ENCODE measurements at regions not wholly inside any gene's neighbourhood (a gene's known extent, or its start where the extent isn't known, plus 50 kb on each side); places are given as distances from the start of the nearest gene placed in this dataset.
"Not testable (repeated sequence)": the region's sequence is repeated elsewhere in the genome, so short reads cannot be mapped to it uniquely, and the experiment has no call there.

GRCh38 chr3:8020047-8020841 lies 481.4 kb upstream of the LMCD1 start:
- DNase-seq, result no peak

GRCh38 chr3:8027954-8028353 lies 473.7 kb upstream of the LMCD1 start:
- no peak for DNase-seq

DNA sequence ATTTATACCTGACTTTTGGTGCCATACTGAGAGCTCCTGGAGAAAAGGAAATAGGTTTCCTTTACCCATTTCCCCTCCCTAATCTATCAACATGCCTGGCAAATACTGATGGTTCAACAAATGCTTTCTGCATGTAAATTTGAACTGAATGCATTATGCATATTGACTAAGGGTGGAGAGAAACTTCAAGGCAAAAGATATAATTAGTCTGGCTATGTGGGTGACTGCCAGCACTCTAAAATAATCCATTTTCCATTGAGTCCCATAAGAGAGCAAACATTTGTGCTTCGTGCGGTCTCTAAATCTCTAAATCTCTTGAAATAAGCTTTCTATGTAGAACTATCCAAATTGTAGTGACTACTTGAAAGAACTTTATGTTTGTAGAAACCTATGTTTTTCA lies 451.3 kb upstream of the LMCD1 start:
- DNase-seq, result no peak

- DNase-seq, result no peak
These were observed 449.0 kb upstream of the LMCD1 start for GRCh38 chr3:8052659-8053058.

DNA sequence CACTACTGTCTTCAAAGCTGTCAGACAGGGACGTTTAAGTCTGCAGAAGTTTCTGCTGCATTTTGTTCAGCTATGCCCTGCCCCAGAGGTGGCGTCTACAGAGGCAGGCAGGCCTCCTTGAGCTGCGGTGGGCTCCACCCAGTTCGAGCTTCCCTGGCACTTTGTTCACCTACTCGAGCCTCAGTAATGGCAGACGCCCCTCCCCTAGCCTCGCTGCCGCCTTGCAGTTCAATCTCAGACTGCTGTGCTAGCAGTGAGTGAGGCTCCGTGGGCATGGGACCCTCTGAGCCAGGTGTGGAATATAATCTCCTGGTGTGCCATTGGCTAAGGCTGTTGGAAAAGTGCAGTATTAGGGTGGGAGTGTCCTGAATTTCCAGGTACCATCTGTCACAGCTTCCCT lies 433.5 kb upstream of the LMCD1 start:
- DNase-seq, result not testable (repeated sequence)

DNA sequence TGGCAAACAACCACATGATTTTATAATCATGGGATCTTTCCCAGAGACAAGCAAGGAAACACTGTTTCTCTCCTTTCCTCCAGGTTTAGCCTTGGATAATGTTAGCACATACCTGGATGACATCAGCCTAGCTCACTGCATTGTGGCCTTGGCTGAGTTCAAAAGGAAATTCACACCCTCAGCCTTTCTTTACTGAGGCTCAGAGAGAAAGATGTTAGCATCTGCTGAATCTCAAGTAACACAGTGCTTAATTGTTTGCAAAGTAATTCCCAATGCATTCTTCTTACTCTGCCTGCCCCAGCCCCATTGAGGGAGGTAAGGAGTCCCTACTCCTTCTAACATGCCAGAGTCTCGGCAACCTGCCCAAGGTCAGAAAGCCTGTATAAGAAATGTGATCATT lies 432.2 kb upstream of the LMCD1 start:
- no peak for DNase-seq

GRCh38 chr3:8070011-8070410 lies 431.6 kb upstream of the LMCD1 start:
- no peak for DNase-seq

GRCh38 chr3:8074740-8075139 lies 426.9 kb upstream of the LMCD1 start:
- DNase-seq, result not testable (repeated sequence)

DNA sequence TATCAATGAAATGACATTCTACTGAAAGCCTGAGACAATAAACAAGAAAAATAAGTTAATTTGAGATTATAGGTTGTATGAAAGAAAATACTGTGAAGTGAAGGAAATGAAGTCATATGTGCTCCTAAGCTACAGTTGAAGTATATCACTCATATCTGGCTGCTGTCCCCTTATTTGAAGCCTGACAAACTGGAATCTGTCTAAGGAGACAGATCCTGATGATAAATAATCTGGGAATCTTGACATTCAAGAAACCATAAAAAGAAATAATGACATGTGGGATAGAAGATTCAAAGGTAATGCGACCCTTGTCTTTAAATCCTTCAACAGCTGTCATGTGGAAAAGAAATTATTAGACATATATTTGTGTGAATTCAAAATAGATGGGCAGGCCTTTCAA lies 424.5 kb upstream of the LMCD1 start:
- DNase-seq, result no peak

GRCh38 chr3:8080464-8080863 lies 421.2 kb upstream of the LMCD1 start:
- no peak for DNase-seq

- no peak for DNase-seq
These were observed 416.1 kb upstream of the LMCD1 start for GRCh38 chr3:8085498-8085897.

- no peak for DNase-seq
These were observed 413.7 kb upstream of the LMCD1 start for GRCh38 chr3:8087951-8088350.

DNA sequence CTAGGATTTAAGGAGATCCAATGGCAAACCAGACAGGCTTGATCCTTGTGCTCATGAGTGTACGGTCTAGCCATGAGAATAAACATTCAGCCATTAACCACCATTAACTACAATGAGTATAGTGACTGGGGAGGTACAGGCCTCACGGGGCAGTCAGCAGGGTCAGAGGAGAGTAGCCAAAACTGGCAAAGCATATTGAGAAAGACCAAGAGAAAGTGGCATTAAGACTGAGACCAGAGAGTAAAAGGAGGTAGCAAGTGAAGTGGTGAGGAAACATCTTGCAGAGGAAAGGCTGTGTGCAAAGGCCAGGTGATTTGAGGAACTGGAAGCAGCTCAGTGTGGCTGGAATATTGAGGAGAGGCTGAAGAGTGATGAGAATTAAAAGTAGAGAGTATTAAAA lies 407.2 kb upstream of the LMCD1 start:
- DNase-seq, result no peak

- no peak for DNase-seq
These were observed 405.9 kb upstream of the LMCD1 start for GRCh38 chr3:8095724-8096123.

DNA sequence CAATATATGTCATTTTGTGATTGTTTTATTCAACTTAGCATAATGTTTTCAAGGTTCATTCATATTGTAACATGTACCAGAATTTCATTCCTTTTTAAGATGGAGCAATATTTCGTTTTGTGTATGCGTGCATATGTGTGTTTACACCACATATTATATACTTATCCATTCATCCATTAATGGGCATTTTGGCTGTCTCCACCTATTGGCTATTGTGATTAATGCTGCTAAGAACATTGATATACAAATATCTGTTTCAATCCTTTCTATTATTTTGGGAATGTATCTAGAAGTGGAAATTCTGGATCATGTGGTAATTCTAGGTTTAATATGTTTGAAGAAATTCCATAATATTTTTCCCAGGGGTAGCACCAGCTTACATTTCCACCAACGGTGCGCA lies 403.9 kb upstream of the LMCD1 start:
- no peak for DNase-seq

DNA sequence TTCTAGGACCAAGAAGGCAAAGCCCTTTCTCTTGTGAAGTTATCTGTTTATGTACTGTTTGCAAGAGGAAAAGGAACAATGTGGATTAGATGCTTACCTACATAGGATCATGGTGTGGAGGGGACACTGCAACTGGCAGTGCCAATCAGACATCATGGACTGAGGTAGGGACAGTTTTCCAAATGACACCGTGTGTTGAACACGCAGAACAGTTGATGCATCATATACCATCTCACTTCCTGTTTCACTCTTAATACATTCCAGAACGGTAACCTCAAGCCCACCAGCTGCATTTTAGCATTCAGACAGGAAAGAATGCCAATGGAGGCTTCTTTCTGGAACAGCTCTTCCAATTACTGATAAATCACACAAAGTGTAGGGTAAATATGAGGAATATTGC lies 397.7 kb upstream of the LMCD1 start:
- DNase-seq, result no peak

DNA sequence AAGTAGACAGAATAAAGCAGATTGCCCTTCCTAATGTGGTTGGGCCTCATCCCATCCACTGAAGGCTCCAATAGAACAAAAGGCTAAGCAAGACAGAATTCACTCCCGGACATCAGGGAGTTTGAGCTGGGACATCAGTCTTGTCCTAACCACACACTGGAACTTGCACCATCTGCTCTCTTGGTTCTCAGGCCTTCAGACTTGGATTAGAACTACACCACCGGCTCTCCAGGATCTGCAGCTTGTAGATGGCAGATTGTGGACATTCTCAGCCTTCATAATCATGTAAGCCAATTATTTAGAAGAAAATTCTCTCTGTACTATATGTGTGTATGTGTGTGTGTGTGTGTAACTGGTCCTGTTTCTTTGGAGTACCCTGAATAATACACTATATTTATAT lies 394.7 kb upstream of the LMCD1 start:
- DNase-seq, result no peak

DNA sequence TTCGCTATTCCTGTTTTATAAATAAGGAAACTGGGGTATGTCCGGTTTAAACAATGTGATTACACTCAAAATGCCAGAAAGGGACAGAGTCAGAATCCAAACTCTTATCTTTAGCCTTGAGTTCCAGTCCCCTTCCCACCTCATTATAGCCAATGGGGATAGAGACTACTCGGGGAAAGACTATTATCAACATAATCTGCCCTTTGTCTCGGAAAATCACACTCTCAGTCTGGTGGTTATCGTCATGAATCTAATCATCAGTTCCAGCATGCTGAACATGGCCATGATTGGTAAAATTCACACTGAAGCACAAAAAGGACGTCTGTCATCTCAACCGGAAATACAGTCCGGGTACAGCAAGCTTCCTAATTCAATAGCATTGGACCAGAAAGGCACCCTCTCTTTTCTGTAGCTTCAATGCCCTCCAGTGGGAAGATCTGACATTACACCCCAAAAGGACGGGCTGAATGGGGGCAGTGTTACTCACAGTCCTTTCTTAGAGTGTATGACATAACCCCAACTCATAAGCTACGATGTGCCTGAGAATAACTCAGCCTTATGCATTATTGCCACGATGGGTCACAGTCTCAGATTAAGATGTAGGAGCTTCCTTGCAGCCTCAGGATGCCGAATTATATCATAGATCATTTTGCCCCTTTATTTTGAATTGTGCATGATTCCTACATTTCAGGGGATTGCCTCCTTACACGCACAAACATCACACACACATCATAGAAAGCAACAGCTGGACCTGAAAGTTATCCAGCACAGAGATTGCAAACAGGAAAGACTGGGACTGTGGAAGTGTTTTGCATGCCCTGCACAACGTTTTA lies 390.4 kb upstream of the LMCD1 start:
- peak; percentile 62 for DNase-seq

DNA sequence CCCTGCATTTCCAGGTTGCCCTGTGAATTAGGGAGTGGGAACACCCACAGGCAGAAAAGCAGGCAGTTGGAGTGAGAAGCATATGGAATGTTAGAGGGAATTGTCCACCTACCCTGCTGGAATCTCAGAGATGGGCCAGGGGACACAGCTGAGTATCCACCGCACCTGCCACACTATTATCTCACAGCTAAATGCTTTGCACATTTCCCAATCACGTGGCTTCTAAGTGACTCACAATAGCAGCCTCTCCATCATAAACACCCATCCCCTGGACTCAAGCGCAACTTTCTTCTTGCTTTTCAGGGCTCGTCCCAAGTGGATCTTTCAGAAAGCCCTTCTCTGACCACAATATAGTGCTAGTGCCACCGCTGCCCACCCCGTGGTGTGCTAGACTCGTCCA lies 389.0 kb upstream of the LMCD1 start:
- no peak for DNase-seq

DNA sequence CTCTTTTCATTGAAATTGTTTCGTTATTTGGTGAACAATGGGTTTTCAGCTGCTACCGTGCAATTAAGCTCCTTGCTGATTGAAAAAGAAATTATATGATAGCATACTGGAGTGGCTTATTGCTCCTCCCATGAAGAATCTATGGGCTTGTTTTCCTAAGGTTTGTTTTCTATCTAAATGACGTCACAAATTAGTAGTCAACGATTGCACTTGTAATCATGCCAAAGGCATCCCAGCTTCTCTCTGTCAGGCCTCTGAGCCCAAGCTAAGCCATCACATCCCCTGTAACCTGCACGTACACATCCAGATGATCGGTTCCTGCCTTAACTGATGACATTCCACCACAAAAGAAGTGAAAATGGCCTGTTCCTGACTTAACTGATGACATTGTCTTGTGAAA lies 388.0 kb upstream of the LMCD1 start:
- DNase-seq, result no peak

DNA sequence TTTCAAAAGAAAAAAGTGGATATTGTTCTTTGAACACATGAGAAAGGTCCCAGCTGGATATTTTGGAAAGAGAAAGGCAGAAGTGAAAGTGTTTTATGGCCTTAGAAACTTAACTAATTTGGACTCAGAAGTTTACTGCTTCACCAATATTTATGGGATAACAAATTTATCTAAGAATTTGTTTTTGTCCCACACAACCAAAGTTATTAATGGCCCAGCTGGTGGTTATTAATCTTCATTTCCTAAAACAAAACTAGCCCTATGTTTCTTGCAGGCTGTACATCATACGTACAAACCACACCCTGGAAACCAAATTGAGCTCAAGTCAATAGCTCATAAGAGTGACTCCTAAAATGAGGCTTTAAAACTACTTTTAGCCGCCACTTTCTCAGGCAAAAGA lies 372.9 kb upstream of the LMCD1 start:
- DNase-seq, result no peak

DNA sequence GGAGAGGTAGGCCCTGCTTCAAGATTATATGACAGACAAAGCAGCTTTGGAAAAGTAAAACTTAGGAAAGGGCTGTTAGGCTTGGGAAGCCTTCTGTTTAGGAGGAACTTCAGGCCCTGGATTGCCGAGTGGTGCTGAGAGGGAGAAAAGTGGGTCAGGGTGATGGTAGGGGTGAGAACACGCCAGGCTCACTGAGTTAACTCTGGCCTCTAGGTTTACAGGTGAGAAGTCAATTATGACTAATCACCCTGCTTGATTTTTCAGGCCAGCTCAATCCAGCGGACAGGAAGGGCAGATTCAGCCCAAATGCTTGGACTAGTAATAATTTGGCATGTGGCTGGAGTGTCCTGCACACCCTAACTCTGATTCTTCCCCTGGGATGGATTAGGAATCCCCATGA lies 365.1 kb upstream of the LMCD1 start:
- DNase-seq, result no peak

GRCh38 chr3:8143186-8143585 lies 358.4 kb upstream of the LMCD1 start:
- DNase-seq, result no peak

GRCh38 chr3:8145661-8146060 lies 356.0 kb upstream of the LMCD1 start:
- no peak for DNase-seq

- no peak for DNase-seq
These were observed 353.9 kb upstream of the LMCD1 start for GRCh38 chr3:8147711-8148110.

Measured in activated naive CD4-positive, alpha-beta T cell treated with anti-CD3 and anti-CD28 coated beads, Interleukin-2, amount 50 U/mL, for 16 hours (primary cell).